Adrenal gland (tissue), 9 donors: ENCODE measurements at regions not wholly inside any gene's neighbourhood (a gene's known extent, or its start where the extent isn't known, plus 50 kb on each side); places are given as distances from the start of the nearest gene placed in this dataset.

Experiments
- DNase-seq, 7 donors: peaks; one replicate each; pipeline ENCODE4 v3.0.0-alpha.2; 2019 to 2020
- H3K27ac ChIP-seq, 5 donors: fragments of 200-600 bp; sonication (generic) in 4 of 5; 1 replicate in 3 of 5; 2 replicates in 2 of 5; pipeline versions ENCODE4 v1.5.1 to v1.8.0; 2016 to 2020; ENCODE audit warnings: mild to moderate bottlenecking in 1 of 5
- H3K27me3 ChIP-seq: fragments of 200-600 bp; 2 replicates; pipeline ENCODE4 v1.8.0; 2021
- H3K36me3 ChIP-seq, 2 donors: fragments of 200-600 bp; replicated peaks in 1 of 2; 1 replicate in 1 of 2; 2 replicates in 1 of 2; pipeline versions ENCODE4 v1.5.1 to v1.8.0; 2018 to 2022
- H3K4me1 ChIP-seq, 2 donors: fragments of 200-600 bp; replicated peaks in 1 of 2; 1 replicate in 1 of 2; 2 replicates in 1 of 2; pipeline versions ENCODE4 v1.5.1 to v1.8.0; 2018 to 2021
- H3K4me3 ChIP-seq, 4 donors: fragments of 200-600 bp; sonication (generic) in 3 of 4; one replicate each; pipeline ENCODE4 v1.5.1; 2016 to 2018
- H3K9me3 ChIP-seq, 3 donors: fragments of 200-600 bp; sonication (generic) in 1 of 3; replicated peaks in 1 of 3; 1 replicate in 2 of 3; 2 replicates in 1 of 3; pipeline versions ENCODE4 v1.5.1 to v1.8.0; 2016 to 2021
- CTCF ChIP-seq, 6 experiments: fragments of 450-650 bp in 4 of 6; fragments of 200-600 bp in 2 of 6; sonication (generic) in 1 of 6; IDR thresholded peaks; 1 replicate in 5 of 6; 2 replicates in 1 of 6; pipeline versions ENCODE4 v1.5.1 to v1.8.0; 2016 to 2021; ENCODE audit warnings: antibody characterized with exemption in 6 of 6, mild to moderate bottlenecking in 2 of 6, moderate library complexity in 1 of 6
- POLR2A ChIP-seq, 2 donors: fragments of 450-650 bp; IDR thresholded peaks; one replicate each; pipeline ENCODE4 v1.6.1; 2017; ENCODE audit warnings: antibody characterized with exemption in 2 of 2, mild to moderate bottlenecking in 2 of 2, moderate library complexity in 1 of 2
- WGBS, 4 donors: extraction: QIAGEN DNeasy Blood & Tissue Kit in 2 of 4; methylation state at CpG; one replicate each; pipeline versions ENCODE4 v1.1.5 to v1.1.7; 2013 to 2017; 5-methylcytosine and 5-hydroxymethylcytosine counted together
- intact Hi-C, 2 donors: fragments of 100-400 bp; cut with DNase I; formaldehyde crosslinking; loops; one replicate each; pipeline versions ENCODE4 v1.14.1 to v1.15.0; 2022 to 2023
- donor health status: healthy with polysubstance abuse.
- donor health status: Bipolar disorder and iron deficiency.
- donor health status: DM: yes; HTN: yes; CAD: no.
- donor health status: DM: no; HTN: no; CAD: no.
- donor health status: DM: no; HTN: no; CAD: no.

GRCh38 chr7:37532636-37533035 is 84.0 kb upstream of the ELMO1 start:
- no peak overlapping the region for H3K4me3 ChIP-seq
- H3K36me3 ChIP-seq = no peaks in the 10 kb centered on the region
- intact Hi-C loops = no loop called here
- H3K4me1 ChIP-seq = no peaks in the 10 kb centered on the region
- no peaks in the 10 kb centered on the region for H3K9me3 ChIP-seq
- TF ChIP-seq POLR2A (IDR thresholded peaks at IDR 0.05) (no peak), CTCF (IDR thresholded peaks at IDR 0.05) (no peak)
- H3K27me3 ChIP-seq = no peaks in the 10 kb centered on the region
- no peak overlapping the region for H3K27ac ChIP-seq
- 76 to 90% (median 84%) methylated on average over 3 of the region's 3 CpGs for WGBS, 4 donors
- no peak for DNase-seq

GRCh38 chr7:37534893-37535610 is 86.4 kb upstream of the ELMO1 start:
- TF ChIP-seq CTCF (IDR thresholded peaks at IDR 0.05) = no peak
- 57 to 72% (median 71%) methylated on average over 7 of the region's 7 CpGs for WGBS, 4 donors
- intact Hi-C loops = no loop called here
- Histone ChIP-seq H3K36me3 (no peaks in the 10 kb centered on the region), H3K4me1 (no peaks in the 10 kb centered on the region), H3K4me3 (no peak overlapping the region), H3K27me3 (no peaks in the 10 kb centered on the region), H3K27ac (no peak overlapping the region), H3K9me3 (no peaks in the 10 kb centered on the region)
- DNase-seq = no peak

- Histone ChIP-seq H3K4me1 (no peaks in the 10 kb centered on the region), H3K36me3 (no peaks in the 10 kb centered on the region), H3K9me3 (no peaks in the 10 kb centered on the region), H3K4me3 (no peak overlapping the region), H3K27ac (no peak overlapping the region), H3K27me3 (no peaks in the 10 kb centered on the region)
- intact Hi-C loops = no loop called here
- DNase-seq = no peak
- TF ChIP-seq POLR2A (IDR thresholded peaks at IDR 0.05) = no peak
- no peak for TF ChIP-seq CTCF (IDR thresholded peaks at IDR 0.05)
These were observed 87.2 kb upstream of the ELMO1 start for GRCh38 chr7:37535841-37536240.

- Histone ChIP-seq H3K27me3 (no peaks in the 10 kb centered on the region), H3K4me3 (no peak overlapping the region), H3K4me1 (no peaks in the 10 kb centered on the region), H3K9me3 (no peaks in the 10 kb centered on the region), H3K36me3 (no peaks in the 10 kb centered on the region), H3K27ac (peak overlapping the region in 1 of 5 donors; percentile 1)
- no peak for TF ChIP-seq POLR2A (IDR thresholded peaks at IDR 0.05)
- no peak for TF ChIP-seq CTCF (IDR thresholded peaks at IDR 0.05)
- intact Hi-C loops = no loop called here
- no peak for DNase-seq
- 47 to 65% (median 63%) methylated on average over 4 of the region's 4 CpGs for WGBS, 4 donors
These were observed 88.0 kb upstream of the ELMO1 start for GRCh38 chr7:37536706-37537105.
